DOHH2 (cell line): ENCODE measurements at regions not wholly inside any gene's neighbourhood (a gene's known extent, or its start where the extent isn't known, plus 50 kb on each side); places are given as distances from the start of the nearest gene placed in this dataset.

Experiments
- CTCF ChIP-seq: fragments of 200-600 bp; sonication (generic); IDR thresholded peaks from one replicate; pipeline ENCODE4 v1.5.1; 2014; ENCODE audit warnings: antibody characterized with exemption, mild to moderate bottlenecking, low read depth, low read length; ENCODE audit not compliant: poor library complexity, severe bottlenecking
- EZH2phosphoT487 ChIP-seq: fragments of 200-600 bp; sonication (generic); IDR thresholded peaks from 2 replicates; pipeline ENCODE4 v1.6.1; 2017; ENCODE audit warnings: borderline replicate concordance, mild to moderate bottlenecking, antibody characterized with exemption, low read length, moderate library complexity, mixed read lengths

- TF ChIP-seq CTCF = no peak
- TF ChIP-seq EZH2phosphoT487 = no peak
These were observed 344.0 kb upstream of the USP24 start for GRCh38 chr1:55559161-55559611.
